ENCODE measurements at regions not wholly inside any gene's neighbourhood (a gene's known extent, or its start where the extent isn't known, plus 50 kb on each side); places are given as distances from the start of the nearest gene placed in this dataset.

GRCh38 chr14:32015166-32015565 is 61.9 kb upstream of the ARHGAP5 start:
- DNase-seq (ENCODE audit: extremely low spot score): no peak
- TF ChIP-seq, protein P1, sequence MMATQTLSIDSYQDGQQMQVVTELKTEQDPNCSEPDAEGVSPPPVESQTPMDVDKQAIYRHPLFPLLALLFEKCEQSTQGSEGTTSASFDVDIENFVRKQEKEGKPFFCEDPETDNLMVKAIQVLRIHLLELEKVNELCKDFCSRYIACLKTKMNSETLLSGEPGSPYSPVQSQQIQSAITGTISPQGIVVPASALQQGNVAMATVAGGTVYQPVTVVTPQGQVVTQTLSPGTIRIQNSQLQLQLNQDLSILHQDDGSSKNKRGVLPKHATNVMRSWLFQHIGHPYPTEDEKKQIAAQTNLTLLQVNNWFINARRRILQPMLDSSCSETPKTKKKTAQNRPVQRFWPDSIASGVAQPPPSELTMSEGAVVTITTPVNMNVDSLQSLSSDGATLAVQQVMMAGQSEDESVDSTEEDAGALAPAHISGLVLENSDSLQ (IDR thresholded peaks at IDR 0.05): no peak
- TF ChIP-seq CTBP1 (IDR thresholded peaks at IDR 0.05; ENCODE audit: borderline replicate concordance) (no peak), FOXM1 (IDR thresholded peaks at IDR 0.05; ENCODE audit: borderline replicate concordance) (no peak), ZNF384 (IDR thresholded peaks at IDR 0.05) (no peak), TARDBP (IDR thresholded peaks at IDR 0.05) (no peak), L3MBTL2 (conservative IDR thresholded peaks at IDR 0.05) (no peak), NFRKB (IDR thresholded peaks at IDR 0.05) (no peak), LEF1 (IDR thresholded peaks at IDR 0.05; ENCODE audit: borderline replicate concordance) (no peak), SUZ12 (IDR thresholded peaks at IDR 0.05) (no peak), HDGF (IDR thresholded peaks at IDR 0.05; ENCODE audit: borderline replicate concordance) (no peak), SP1 (IDR thresholded peaks at IDR 0.05) (no peak), ELF4 (IDR thresholded peaks at IDR 0.05) (no peak), FOXK2 (IDR thresholded peaks at IDR 0.05) (no peak), BHLHE40 (IDR thresholded peaks at IDR 0.05; ENCODE audit: borderline replicate concordance) (no peak), ARNT (IDR thresholded peaks at IDR 0.05) (no peak), FOXA1 (IDR thresholded peaks at IDR 0.05) (no peak)
- CTCF ChIA-PET: no interaction called here
- POLR2A ChIA-PET: no interaction called here

DNA sequence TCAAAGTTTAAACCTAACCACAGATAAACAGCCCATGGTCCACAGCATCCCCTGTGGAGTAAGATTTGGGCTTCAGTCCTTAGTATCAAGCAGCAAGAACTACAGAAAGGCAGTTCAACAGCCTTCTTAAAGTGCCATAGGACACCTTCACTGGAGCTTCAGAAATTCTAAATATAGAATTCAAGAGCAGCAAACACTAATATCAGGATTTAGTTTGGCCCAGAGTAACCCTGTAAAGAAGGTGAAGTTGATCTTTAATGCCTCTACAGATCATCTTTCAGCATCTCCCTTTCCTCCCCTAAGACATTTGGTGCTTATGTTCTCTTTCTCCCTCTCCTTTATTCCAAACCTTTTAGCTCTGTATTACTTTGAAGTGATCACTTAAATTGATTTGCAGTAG is 59.5 kb upstream of the ARHGAP5 start:
- ChIA-PET CTCF (interaction anchor here (1.6 kb wide), 1 partner anchor 83 kb away, joined by 4 read pairs; no protein-coding TSS in a partner anchor), POLR2A (no interaction called here)
- no peak for TF ChIP-seq NFRKB (IDR thresholded peaks at IDR 0.05)
- no peak for TF ChIP-seq L3MBTL2 (conservative IDR thresholded peaks at IDR 0.05)
- TF ChIP-seq BHLHE40 (IDR thresholded peaks at IDR 0.05; ENCODE audit: borderline replicate concordance): no peak
- no peak for TF ChIP-seq FOXM1 (IDR thresholded peaks at IDR 0.05; ENCODE audit: borderline replicate concordance)
- no peak for TF ChIP-seq ELF4 (IDR thresholded peaks at IDR 0.05)
- TF ChIP-seq FOXA1 (IDR thresholded peaks at IDR 0.05): no peak
- no peak for TF ChIP-seq FOXK2 (IDR thresholded peaks at IDR 0.05)
- no peak for TF ChIP-seq HDGF (IDR thresholded peaks at IDR 0.05; ENCODE audit: borderline replicate concordance)
- TF ChIP-seq ARNT (IDR thresholded peaks at IDR 0.05): no peak
- no peak for TF ChIP-seq SP1 (IDR thresholded peaks at IDR 0.05)
- TF ChIP-seq, protein P1 (IDR thresholded peaks at IDR 0.05): no peak
- no peak for DNase-seq (ENCODE audit: extremely low spot score)

DNA sequence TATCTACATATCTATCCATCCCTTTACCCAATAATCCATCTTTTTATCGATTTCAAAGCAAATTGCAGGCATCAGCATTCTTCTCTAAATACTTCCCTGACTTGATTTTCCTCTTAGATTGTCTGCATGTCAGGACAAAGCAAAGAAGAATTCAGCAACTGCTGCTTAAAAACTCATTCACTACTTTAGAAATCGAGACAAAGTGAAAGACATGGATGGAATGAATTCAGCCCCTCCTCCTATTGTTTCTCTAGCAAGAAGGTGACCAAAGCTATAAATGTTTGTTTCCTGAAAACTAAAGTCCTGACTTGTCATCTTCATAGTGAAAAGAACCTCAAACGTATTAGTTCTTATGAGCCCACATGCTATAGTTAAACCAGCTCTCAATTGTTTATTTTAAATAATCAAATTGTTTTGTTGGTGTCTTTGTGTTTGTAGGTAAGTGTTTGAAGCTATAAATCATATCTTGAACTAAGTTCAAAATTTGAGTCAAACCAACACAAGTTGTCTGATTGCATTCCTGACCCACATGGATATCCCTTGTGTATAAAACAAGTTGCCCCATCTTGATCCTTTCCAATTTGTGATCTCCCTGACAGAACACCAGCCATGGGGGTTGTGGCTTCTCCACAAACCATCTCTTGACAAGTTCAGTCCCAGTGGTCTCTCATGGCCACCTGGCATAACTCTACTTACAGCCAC is 58.6 kb upstream of the ARHGAP5 start:
- CTCF ChIA-PET: no interaction called here
- DNase-seq (ENCODE audit: extremely low spot score): no peak
- POLR2A ChIA-PET: no interaction called here
- no peak for TF ChIP-seq CTBP1 (IDR thresholded peaks at IDR 0.05; ENCODE audit: borderline replicate concordance)

DNA sequence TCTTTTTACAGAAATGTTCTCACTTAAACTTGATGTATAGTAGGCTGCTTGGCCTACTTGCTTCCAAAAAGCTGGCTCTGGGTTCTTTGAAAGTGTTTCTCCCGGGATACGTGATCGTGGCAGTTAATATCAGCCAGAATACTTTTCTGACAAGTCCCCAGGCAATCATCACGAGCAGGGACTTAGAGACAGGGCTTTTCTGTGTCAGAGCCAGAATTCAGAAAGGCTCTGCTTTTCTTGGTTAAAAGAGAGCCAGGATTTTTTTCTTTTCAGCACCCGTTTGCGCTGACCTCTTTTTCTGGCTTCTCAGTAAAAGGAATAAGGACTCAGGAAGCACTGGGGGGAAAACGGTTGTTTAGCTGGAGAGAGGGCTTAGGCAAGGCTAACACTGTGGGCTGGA is 57.8 kb upstream of the ARHGAP5 start:
- TF ChIP-seq ELF4 (IDR thresholded peaks at IDR 0.05) (no peak), NFRKB (IDR thresholded peaks at IDR 0.05) (no peak), TARDBP (IDR thresholded peaks at IDR 0.05) (no peak), FOXA1 (IDR thresholded peaks at IDR 0.05) (no peak), ZNF384 (IDR thresholded peaks at IDR 0.05) (no peak), L3MBTL2 (conservative IDR thresholded peaks at IDR 0.05) (no peak), LEF1 (IDR thresholded peaks at IDR 0.05; ENCODE audit: borderline replicate concordance) (no peak), BHLHE40 (IDR thresholded peaks at IDR 0.05; ENCODE audit: borderline replicate concordance) (no peak), FOXM1 (IDR thresholded peaks at IDR 0.05; ENCODE audit: borderline replicate concordance) (no peak), CTBP1 (IDR thresholded peaks at IDR 0.05; ENCODE audit: borderline replicate concordance) (no peak)
- TF ChIP-seq, protein P1 (IDR thresholded peaks at IDR 0.05): no peak
- POLR2A ChIA-PET: no interaction called here
- CTCF ChIA-PET: no interaction called here
- DNase-seq (ENCODE audit: extremely low spot score): no peak

DNA sequence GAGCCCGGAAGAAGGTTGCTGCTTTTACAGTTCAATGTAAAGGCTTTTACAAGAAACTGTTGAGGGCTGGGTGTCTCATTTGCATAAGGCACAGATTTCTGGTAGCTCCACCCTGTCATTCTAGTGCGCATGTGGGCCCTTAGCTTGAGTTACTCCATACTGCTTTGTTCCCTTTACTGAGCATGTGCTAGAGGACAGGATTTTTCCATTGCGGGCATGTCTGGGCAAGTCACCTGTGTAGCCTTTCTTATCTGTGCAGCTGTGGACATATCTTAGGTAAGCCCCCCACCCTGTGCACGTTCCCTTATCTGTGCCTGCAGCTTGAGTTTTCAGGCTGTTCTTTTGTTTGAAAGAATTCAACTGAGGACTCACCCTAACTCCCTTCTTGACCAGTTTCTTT is 56.2 kb upstream of the ARHGAP5 start:
- ChIA-PET POLR2A (no interaction called here), CTCF (no interaction called here)
- no peak for DNase-seq (ENCODE audit: extremely low spot score)

More for the DNA sequence above, 56.2 kb upstream of the ARHGAP5 start:
- TF ChIP-seq FOXK2 (IDR thresholded peaks at IDR 0.05): no peak
- no peak for TF ChIP-seq CTBP1 (IDR thresholded peaks at IDR 0.05; ENCODE audit: borderline replicate concordance)
- no peak for TF ChIP-seq SP1 (IDR thresholded peaks at IDR 0.05)
- TF ChIP-seq L3MBTL2 (conservative IDR thresholded peaks at IDR 0.05): no peak
- TF ChIP-seq SUZ12 (IDR thresholded peaks at IDR 0.05): no peak
- TF ChIP-seq FOXA1 (IDR thresholded peaks at IDR 0.05): no peak
- TF ChIP-seq ELF4 (IDR thresholded peaks at IDR 0.05): no peak
- TF ChIP-seq LEF1 (IDR thresholded peaks at IDR 0.05; ENCODE audit: borderline replicate concordance): no peak
- no peak for TF ChIP-seq NFRKB (IDR thresholded peaks at IDR 0.05)
- TF ChIP-seq ARNT (IDR thresholded peaks at IDR 0.05): no peak
- no peak for TF ChIP-seq ZNF384 (IDR thresholded peaks at IDR 0.05)
- no peak for TF ChIP-seq BHLHE40 (IDR thresholded peaks at IDR 0.05; ENCODE audit: borderline replicate concordance)
- TF ChIP-seq, protein P1 (IDR thresholded peaks at IDR 0.05): no peak
- TF ChIP-seq HDGF (IDR thresholded peaks at IDR 0.05; ENCODE audit: borderline replicate concordance): no peak
- TF ChIP-seq TARDBP (IDR thresholded peaks at IDR 0.05): no peak
- TF ChIP-seq FOXM1 (IDR thresholded peaks at IDR 0.05; ENCODE audit: borderline replicate concordance): no peak

Data from HEK293T (cell line).